ENCODE measurements at regions not wholly inside any gene's neighbourhood (a gene's known extent, or its start where the extent isn't known, plus 50 kb on each side); places are given as distances from the start of the nearest gene placed in this dataset.
"Not testable (repeated sequence)": the region's sequence is repeated elsewhere in the genome, so short reads cannot be mapped to it uniquely, and the experiment has no call there.

GRCh38 chr14:87615047-87615446 lies 377.9 kb downstream of the GALC start:
- H2AFZ ChIP-seq (replicated peaks), result no peak overlapping the region
- TF ChIP-seq EZH2phosphoT487 (IDR thresholded peaks at IDR 0.05), result no peak
- TF ChIP-seq EZH2 (IDR thresholded peaks at IDR 0.05), result no peak
- TF ChIP-seq CTCF (IDR thresholded peaks at IDR 0.05), result no peak
- peaks cover 6% of the 10 kb centered on the region for H3K9me3 Mint-ChIP-seq

GRCh38 chr14:87613881-87614280 lies 379.1 kb downstream of the GALC start:
- Mint-ChIP-seq H3K27ac (no peak overlapping the region), H3K9me3 (peaks cover 4% of the 10 kb centered on the region)
- H2AFZ ChIP-seq (replicated peaks), result no peak overlapping the region

More at GRCh38 chr14:87615047-87615446, 377.9 kb downstream of the GALC start:
- Histone ChIP-seq H3K79me2 (ENCODE audit: low read depth) (no peaks in the 10 kb centered on the region), H3K4me3 (no peak overlapping the region), H3K9me3 (ENCODE audit: low read depth) (no peaks in the 10 kb centered on the region), H4K20me1 (ENCODE audit: low read depth) (no peaks in the 10 kb centered on the region), H3K4me1 (no peaks in the 10 kb centered on the region), H3F3A (ENCODE audit: low read depth) (no peaks in the 10 kb centered on the region), H3K27ac (no peak overlapping the region), H3K36me3 (no peaks in the 10 kb centered on the region), H3K27me3 (no peaks in the 10 kb centered on the region), H3K9ac (no peak overlapping the region), H3K4me2 (no peak overlapping the region)
- no peak overlapping the region for H3K4me3 Mint-ChIP-seq
- DNase-seq (ENCODE audit: low spot score), result no peak
- no peak overlapping the region for H3K27ac Mint-ChIP-seq
- H3K4me1 Mint-ChIP-seq, result no peaks in the 10 kb centered on the region
- no peaks in the 10 kb centered on the region for H3K36me3 Mint-ChIP-seq
- peaks cover 3% of the 10 kb centered on the region for H3K27me3 Mint-ChIP-seq (ENCODE audit: insufficient read depth, low read depth)

GRCh38 chr14:87607056-87607455 lies 385.9 kb downstream of the GALC start:
- not testable (repeated sequence) for H3K36me3 Mint-ChIP-seq; H3K27me3 ChIP-seq; H3K4me3 Mint-ChIP-seq; H3K4me2 ChIP-seq; H3K27ac ChIP-seq; H3K9ac ChIP-seq; H3K4me3 ChIP-seq; H3K79me2 ChIP-seq (ENCODE audit: low read depth); H3K36me3 ChIP-seq; H3K27me3 Mint-ChIP-seq (ENCODE audit: insufficient read depth, low read depth); H2AFZ ChIP-seq (replicated peaks); DNase-seq (ENCODE audit: low spot score); H4K20me1 ChIP-seq (ENCODE audit: low read depth); H3K27ac Mint-ChIP-seq; H3K9me3 ChIP-seq (ENCODE audit: low read depth); H3F3A ChIP-seq (ENCODE audit: low read depth); H3K4me1 Mint-ChIP-seq; H3K4me1 ChIP-seq
- peaks cover 24% of the 10 kb centered on the region for H3K9me3 Mint-ChIP-seq

More at GRCh38 chr14:87613881-87614280, 379.1 kb downstream of the GALC start:
- H3K9me3 ChIP-seq (ENCODE audit: low read depth), result no peaks in the 10 kb centered on the region
- TF ChIP-seq EZH2phosphoT487 (IDR thresholded peaks at IDR 0.05), result no peak
- no peak for TF ChIP-seq CTCF (IDR thresholded peaks at IDR 0.05)
- no peak for TF ChIP-seq EZH2 (IDR thresholded peaks at IDR 0.05)
- no peak overlapping the region for H3K4me3 ChIP-seq
- H3K4me1 ChIP-seq, result no peaks in the 10 kb centered on the region
- H3F3A ChIP-seq (ENCODE audit: low read depth), result no peaks in the 10 kb centered on the region
- no peaks in the 10 kb centered on the region for H4K20me1 ChIP-seq (ENCODE audit: low read depth)
- H3K4me3 Mint-ChIP-seq, result no peak overlapping the region
- H3K9ac ChIP-seq, result no peak overlapping the region
- no peak for DNase-seq (ENCODE audit: low spot score)
- no peak overlapping the region for H3K27ac ChIP-seq
- no peaks in the 10 kb centered on the region for H3K4me1 Mint-ChIP-seq
- H3K27me3 Mint-ChIP-seq (ENCODE audit: insufficient read depth, low read depth), result peaks cover 3% of the 10 kb centered on the region
- H3K36me3 ChIP-seq, result no peaks in the 10 kb centered on the region
- H3K79me2 ChIP-seq (ENCODE audit: low read depth), result no peaks in the 10 kb centered on the region
- no peak overlapping the region for H3K4me2 ChIP-seq
- H3K36me3 Mint-ChIP-seq, result no peaks in the 10 kb centered on the region
- H3K27me3 ChIP-seq, result no peaks in the 10 kb centered on the region

GRCh38 chr14:87601036-87601435 lies 391.9 kb downstream of the GALC start:
- Histone ChIP-seq H3K4me2 (no peak overlapping the region), H3K4me3 (no peak overlapping the region), H3K36me3 (no peaks in the 10 kb centered on the region), H3K27me3 (no peaks in the 10 kb centered on the region), H3K9ac (no peak overlapping the region), H4K20me1 (ENCODE audit: low read depth) (no peaks in the 10 kb centered on the region), H3K9me3 (ENCODE audit: low read depth) (no peaks in the 10 kb centered on the region), H3K79me2 (ENCODE audit: low read depth) (no peaks in the 10 kb centered on the region), H3K4me1 (no peaks in the 10 kb centered on the region), H3K27ac (no peak overlapping the region), H2AFZ (replicated peaks) (no peak overlapping the region), H3F3A (ENCODE audit: low read depth) (no peaks in the 10 kb centered on the region)
- no peaks in the 10 kb centered on the region for H3K4me1 Mint-ChIP-seq
- no peak overlapping the region for H3K27ac Mint-ChIP-seq
- H3K9me3 Mint-ChIP-seq, result peaks cover 13% of the 10 kb centered on the region
- TF ChIP-seq EZH2phosphoT487 (IDR thresholded peaks at IDR 0.05) (no peak), EZH2 (IDR thresholded peaks at IDR 0.05) (no peak), CTCF (IDR thresholded peaks at IDR 0.05) (no peak)
- no peaks in the 10 kb centered on the region for H3K36me3 Mint-ChIP-seq
- H3K4me3 Mint-ChIP-seq, result no peak overlapping the region
- H3K27me3 Mint-ChIP-seq (ENCODE audit: insufficient read depth, low read depth), result peaks cover under 1% of the 10 kb centered on the region
- no peak for DNase-seq (ENCODE audit: low spot score)

All from neural progenitor cell (in vitro differentiated cells).